ENCODE measurements at regions not wholly inside any gene's neighbourhood (a gene's known extent, or its start where the extent isn't known, plus 50 kb on each side); places are given as distances from the start of the nearest gene placed in this dataset.

GRCh38 chr16:64240586-64240985, 881.3 kb downstream of the CDH11 start:
- peak; percentile 28 for DNase-seq (ENCODE audit: low spot score)

GRCh38 chr16:64238571-64238970, 883.3 kb downstream of the CDH11 start:
- peak; percentile 79 for DNase-seq (ENCODE audit: low spot score)

DNA sequence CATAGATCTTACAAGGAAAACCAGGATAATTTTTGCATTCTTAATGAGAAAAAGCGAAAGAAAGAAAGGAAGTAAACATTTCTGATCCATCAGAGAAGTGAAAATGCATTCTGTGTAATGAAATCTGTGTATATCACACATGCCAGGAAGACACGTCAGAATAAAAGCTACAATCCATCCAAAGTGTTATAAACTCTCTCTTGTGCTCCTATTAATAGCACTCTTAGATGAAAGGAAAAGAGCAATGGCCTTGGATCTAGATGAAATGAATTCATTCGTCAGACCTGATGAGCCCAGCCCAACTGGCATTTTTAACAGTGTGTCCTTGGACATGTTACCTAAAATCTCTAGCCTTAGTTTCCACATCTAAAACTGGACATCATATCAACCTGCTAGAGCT, 885.5 kb downstream of the CDH11 start:
- DNase-seq (ENCODE audit: low spot score): no peak

GRCh38 chr16:64234200-64234599, 887.7 kb downstream of the CDH11 start:
- no peak for DNase-seq (ENCODE audit: low spot score)

- no peak for DNase-seq (ENCODE audit: low spot score)
These were observed 896.2 kb downstream of the CDH11 start for GRCh38 chr16:64225696-64226095.

DNA sequence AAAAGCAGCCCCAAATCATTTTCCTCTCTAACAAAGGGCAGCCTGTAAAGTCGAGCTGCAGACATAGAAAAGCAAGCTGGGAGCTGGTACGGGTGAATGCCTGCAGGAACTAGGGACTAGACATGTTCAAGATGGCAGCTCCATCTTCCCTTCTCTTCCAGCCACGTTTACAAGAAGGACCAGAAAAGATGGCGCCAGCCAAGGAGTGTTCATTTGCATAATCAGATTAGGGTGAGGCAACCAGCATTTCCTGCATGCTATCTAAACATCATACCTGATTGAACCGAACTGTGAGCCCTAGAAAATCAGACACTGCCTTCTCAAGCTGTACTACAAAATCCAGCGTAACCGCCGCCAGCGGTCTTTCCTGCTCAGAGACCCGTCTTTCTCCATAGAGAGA, 896.8 kb downstream of the CDH11 start:
- no peak for DNase-seq (ENCODE audit: low spot score)

DNA sequence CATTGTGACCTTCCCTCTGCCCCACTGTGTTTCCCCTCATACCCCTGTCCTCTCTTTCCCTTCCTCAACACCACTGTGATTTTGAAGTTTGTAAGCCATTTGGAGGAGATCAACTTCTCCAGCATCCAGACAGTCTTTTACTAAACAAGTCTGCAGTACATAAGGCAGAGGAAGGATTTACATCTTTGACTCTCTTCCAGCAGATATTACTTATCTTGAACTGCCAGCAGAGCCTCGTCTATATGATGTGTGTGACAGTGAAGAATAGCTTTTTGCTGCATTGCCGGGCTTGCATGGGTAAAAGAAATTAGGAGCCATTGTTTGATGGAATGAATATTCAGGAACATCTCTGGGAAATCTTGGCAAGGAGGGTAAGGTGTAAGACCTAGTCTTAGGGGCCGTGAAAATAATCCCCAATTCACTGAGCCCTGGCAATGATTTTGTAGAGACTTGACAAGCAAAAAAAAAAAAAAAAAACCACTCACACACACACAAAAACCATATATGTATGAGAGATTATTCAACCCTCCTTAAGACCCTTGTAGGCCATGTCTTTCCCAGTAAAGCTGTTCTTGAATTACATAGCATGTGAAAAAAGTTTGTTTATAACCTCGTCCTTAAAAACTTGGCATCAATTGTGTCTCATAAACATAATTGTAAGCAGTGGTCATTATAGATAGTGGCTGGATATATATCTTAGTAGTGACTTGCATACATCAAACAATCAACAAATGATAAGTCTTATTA, 903.9 kb downstream of the CDH11 start:
- DNase-seq (ENCODE audit: low spot score): no peak

GRCh38 chr16:64215730-64216129, 906.1 kb downstream of the CDH11 start:
- no peak for DNase-seq (ENCODE audit: low spot score)

GRCh38 chr16:64211331-64211730, 910.5 kb downstream of the CDH11 start:
- DNase-seq (ENCODE audit: low spot score): peak; percentile 3

- no peak for DNase-seq (ENCODE audit: low spot score)
These were observed 915.0 kb downstream of the CDH11 start for GRCh38 chr16:64206862-64207261.

DNA sequence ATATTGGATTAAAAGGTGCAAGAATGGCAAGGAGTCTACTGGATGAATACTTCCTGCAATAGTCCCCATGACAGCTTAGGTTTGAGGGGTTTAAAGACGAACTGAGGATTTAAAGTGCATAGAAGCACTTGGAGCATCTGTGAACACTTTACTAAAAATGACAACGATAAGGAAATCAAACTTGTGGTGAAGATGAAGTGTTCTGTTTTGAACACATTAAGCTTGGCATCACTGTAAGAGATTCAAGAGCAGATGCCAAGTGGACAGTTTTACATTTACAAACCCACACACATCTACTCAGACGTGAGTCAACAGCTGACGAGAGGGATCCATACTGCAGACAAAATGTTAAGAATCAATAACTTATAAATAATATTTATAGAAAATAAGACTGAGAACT, 918.7 kb downstream of the CDH11 start:
- no peak for DNase-seq (ENCODE audit: low spot score)

DNA sequence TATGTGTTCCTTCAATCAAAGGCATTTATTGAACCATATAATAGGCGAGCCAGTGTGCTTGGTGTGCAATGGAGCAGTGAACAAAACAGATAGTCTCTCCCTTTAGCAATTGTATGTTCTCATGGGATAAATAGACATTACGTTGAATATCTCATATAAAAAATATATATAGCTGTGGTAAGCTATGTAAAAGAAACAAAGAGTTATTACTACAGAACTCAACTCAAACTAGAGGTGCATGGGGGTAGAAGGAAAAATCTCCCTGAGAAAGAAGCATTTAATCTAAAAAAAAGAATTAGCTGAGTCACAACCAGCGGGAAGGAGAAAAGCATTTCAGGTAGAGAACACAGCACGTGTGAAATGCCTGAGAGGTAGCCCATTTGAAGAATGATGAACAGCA, 919.3 kb downstream of the CDH11 start:
- no peak for DNase-seq (ENCODE audit: low spot score)

- DNase-seq (ENCODE audit: low spot score): no peak
These were observed 925.4 kb downstream of the CDH11 start for GRCh38 chr16:64196444-64196843.

GRCh38 chr16:64185954-64186353, 935.9 kb downstream of the CDH11 start:
- no peak for DNase-seq (ENCODE audit: low spot score)

GRCh38 chr16:64184156-64184555, 937.7 kb downstream of the CDH11 start:
- no peak for DNase-seq (ENCODE audit: low spot score)

GRCh38 chr16:64182985-64183384, 938.9 kb downstream of the CDH11 start:
- no peak for DNase-seq (ENCODE audit: low spot score)

- no peak for DNase-seq (ENCODE audit: low spot score)
These were observed 940.5 kb downstream of the CDH11 start for GRCh38 chr16:64181271-64181925.

- DNase-seq (ENCODE audit: low spot score): no peak
These were observed 941.5 kb downstream of the CDH11 start for GRCh38 chr16:64180136-64180900.

DNA sequence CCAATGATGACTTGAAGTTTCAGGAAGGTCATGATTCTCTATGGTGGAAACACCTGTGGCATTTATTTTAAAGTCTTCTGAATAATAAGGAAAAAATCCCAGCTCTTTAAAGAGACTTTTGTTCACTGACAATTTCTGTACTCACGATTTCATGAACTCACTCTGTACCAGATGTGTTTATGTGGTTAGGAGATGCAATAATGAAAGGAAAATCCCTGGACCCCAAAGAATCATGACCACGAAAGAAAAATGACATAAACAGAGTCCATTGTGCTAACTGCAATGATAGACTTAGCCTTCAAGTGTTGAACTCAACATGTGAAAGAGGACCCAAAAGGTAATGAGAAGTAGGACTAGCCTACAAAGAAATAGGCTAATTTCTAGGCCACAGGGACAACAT, 947.5 kb downstream of the CDH11 start:
- DNase-seq (ENCODE audit: low spot score): no peak

DNA sequence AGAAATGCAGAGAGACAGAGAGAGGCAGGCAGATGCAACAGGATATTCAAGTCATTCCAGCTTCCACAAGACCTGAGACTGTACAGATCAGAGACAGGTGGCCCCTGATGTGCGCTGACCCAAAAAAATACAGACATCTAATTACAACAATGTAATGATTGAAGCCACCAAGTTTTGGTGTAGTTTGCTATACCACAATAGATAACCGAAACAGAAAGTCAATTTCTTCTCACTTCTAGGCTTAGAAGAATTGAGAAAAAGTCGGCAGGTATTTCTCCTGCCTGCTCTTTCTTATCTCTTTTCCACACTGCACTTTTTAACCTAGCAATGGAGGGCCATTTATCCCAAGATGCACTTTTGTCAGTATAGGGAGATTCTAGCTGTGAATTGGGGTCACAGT, 949.2 kb downstream of the CDH11 start:
- no peak for DNase-seq (ENCODE audit: low spot score)

DNA sequence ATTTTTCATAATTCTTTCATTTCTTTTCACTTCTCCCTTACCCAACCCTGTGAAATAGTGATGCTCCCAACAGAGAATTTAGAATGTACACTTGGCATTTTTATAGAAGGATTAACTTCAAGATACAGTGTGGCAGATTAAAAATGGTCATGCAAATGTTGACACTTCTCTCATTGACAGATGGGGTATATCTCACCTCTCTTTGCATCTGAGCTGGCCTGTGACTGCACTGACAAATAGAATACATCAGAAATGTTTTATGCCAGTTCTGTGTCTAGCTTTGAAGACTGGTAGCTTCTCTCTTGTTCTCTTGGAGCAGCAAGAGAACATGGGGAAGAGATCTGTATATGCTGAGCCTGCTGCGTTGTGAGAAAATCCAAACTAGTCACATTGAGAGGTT, 949.6 kb downstream of the CDH11 start:
- no peak for DNase-seq (ENCODE audit: low spot score)

DNA sequence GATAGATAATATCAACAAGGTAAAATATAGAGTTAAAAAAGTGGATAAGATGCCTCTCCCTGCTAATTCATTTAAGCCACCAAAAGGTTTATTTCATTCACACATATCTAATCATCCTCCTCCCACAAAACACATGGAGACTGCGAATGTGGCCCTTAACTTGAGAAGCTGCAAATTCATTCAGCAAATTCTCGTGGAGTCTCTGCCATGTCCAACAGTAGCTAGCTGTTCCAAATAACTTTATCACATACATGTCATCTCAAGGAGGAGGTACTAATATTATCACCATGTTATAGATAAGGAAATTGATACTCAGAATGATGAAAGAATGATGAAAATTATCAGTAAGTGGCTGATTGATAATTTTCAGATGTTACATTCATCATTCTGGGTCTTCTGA, 950.2 kb downstream of the CDH11 start:
- no peak for DNase-seq (ENCODE audit: low spot score)

DNA sequence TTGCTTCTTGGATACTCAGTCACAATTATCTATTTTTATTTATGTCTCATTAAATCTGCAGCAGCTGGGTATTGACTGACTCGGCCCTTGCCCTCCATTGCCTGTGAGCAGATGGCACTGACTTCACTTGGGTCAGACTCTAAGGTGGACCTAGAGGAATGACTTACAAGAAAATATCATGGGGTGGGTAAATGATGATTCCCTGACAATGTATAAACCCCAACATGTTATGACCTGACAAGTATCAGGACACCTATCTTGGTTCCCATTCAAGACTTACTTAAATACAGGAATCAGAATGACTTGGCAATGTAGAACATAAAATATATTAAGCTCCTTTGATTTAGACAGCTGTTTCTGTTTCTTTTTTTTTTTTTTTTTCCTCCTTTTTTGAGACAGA, 953.5 kb downstream of the CDH11 start:
- DNase-seq (ENCODE audit: low spot score): no peak

Measured in AG08395 (cell line).